Astrocyte (in vitro differentiated cells and primary cell): ENCODE measurements at regions not wholly inside any gene's neighbourhood (a gene's known extent, or its start where the extent isn't known, plus 50 kb on each side); places are given as distances from the start of the nearest gene placed in this dataset.

ENCODE experiments used
- DNase-seq: peaks from one replicate; pipeline ENCODE4 v3.0.0-alpha.2; 2010; ENCODE audit warnings: low read depth
- FAIRE-seq: peaks from 2 replicates; lab custom pipeline; 2011; peaks lifted over from hg19 to GRCh38; lab: Jason Lieb, UNC
- H2AFZ ChIP-seq: 2 replicates; pipeline ENCODE4 v1.6.0; 2012; ENCODE audit warnings: low read depth, low read length, inconsistent platforms
- H3K27ac ChIP-seq: 2 replicates; pipeline ENCODE4 v1.5.1; 2011; ENCODE audit warnings: low read depth, low read length, inconsistent platforms
- H3K27me3 ChIP-seq: 2 replicates; pipeline ENCODE4 v1.6.0; 2011; ENCODE audit warnings: low read length, inconsistent platforms; ENCODE audit not compliant: insufficient read depth
- H3K36me3 ChIP-seq: 2 replicates; pipeline ENCODE4 v1.5.1; 2011; ENCODE audit warnings: low read length, inconsistent platforms; ENCODE audit not compliant: insufficient read depth
- H3K4me1 ChIP-seq: 2 replicates; pipeline ENCODE4 v1.5.1; 2011; ENCODE audit warnings: low read length, inconsistent platforms; ENCODE audit not compliant: insufficient read depth
- H3K4me2 ChIP-seq: 2 replicates; pipeline ENCODE4 v1.6.0; 2012; ENCODE audit warnings: low read length, inconsistent platforms
- H3K4me3 ChIP-seq: 2 replicates; pipeline ENCODE4 v1.5.1; 2011; ENCODE audit warnings: low read depth, mild to moderate bottlenecking, low read length, inconsistent platforms; ENCODE audit not compliant: insufficient read depth
- H3K79me2 ChIP-seq: 2 replicates; pipeline ENCODE4 v1.6.0; 2012; ENCODE audit warnings: mild to moderate bottlenecking, low read length, inconsistent platforms; ENCODE audit not compliant: insufficient read depth
- H3K9ac ChIP-seq: 2 replicates; pipeline ENCODE4 v1.6.0; 2012; ENCODE audit warnings: mild to moderate bottlenecking, low read length, inconsistent platforms
- H3K9me3 ChIP-seq: 2 replicates; pipeline ENCODE4 v1.5.1; 2012; ENCODE audit warnings: low read depth, mild to moderate bottlenecking, low read length, inconsistent platforms; ENCODE audit not compliant: insufficient read depth
- H4K20me1 ChIP-seq: 2 replicates; pipeline ENCODE4 v1.6.0; 2012; ENCODE audit warnings: low read length, inconsistent platforms; ENCODE audit not compliant: insufficient read depth
- H3K27ac Mint-ChIP-seq: one replicate; pipeline ENCODE4 v1.8.0; 2021; ENCODE audit warnings: mild to moderate bottlenecking, mixed read lengths; ENCODE audit not compliant: unreplicated experiment
- H3K27me3 Mint-ChIP-seq: one replicate; pipeline ENCODE4 v1.8.0; 2021; ENCODE audit warnings: low read depth, mixed read lengths; ENCODE audit not compliant: unreplicated experiment
- H3K36me3 Mint-ChIP-seq: one replicate; pipeline ENCODE4 v1.8.0; 2021; ENCODE audit warnings: low read depth, mixed read lengths; ENCODE audit not compliant: unreplicated experiment
- H3K4me1 Mint-ChIP-seq: one replicate; pipeline ENCODE4 v1.8.0; 2021; ENCODE audit warnings: low read depth, mixed read lengths; ENCODE audit not compliant: unreplicated experiment
- H3K4me3 Mint-ChIP-seq: one replicate; pipeline ENCODE4 v1.8.0; 2021; ENCODE audit warnings: mild to moderate bottlenecking, moderate library complexity, mixed read lengths; ENCODE audit not compliant: unreplicated experiment
- H3K9me3 Mint-ChIP-seq: one replicate; pipeline ENCODE4 v1.8.0; 2021; ENCODE audit warnings: mild to moderate bottlenecking, mixed read lengths; ENCODE audit not compliant: unreplicated experiment
- CTCF ChIP-seq: IDR thresholded peaks from 2 replicates; pipeline ENCODE4 v1.5.1; 2011; ENCODE audit warnings: low read depth, mild to moderate bottlenecking, inconsistent platforms, low read length, moderate library complexity; ENCODE audit not compliant: insufficient read depth
- EZH2 ChIP-seq: IDR thresholded peaks from 2 replicates; pipeline ENCODE4 v1.6.1; 2012; ENCODE audit warnings: mild to moderate bottlenecking, low read length, inconsistent platforms; ENCODE audit not compliant: insufficient read depth

GRCh38 chr3:24981309-24981708, 446.8 kb upstream of the RARB start:
- DNase-seq, result no peak
- FAIRE-seq, result no peak
- no peak overlapping the region for H3K4me3 ChIP-seq
- peaks cover 5% of the 10 kb centered on the region for H3K9me3 Mint-ChIP-seq
- H4K20me1 ChIP-seq, result no peaks in the 10 kb centered on the region
- H3K36me3 ChIP-seq, result no peaks in the 10 kb centered on the region
- H3K79me2 ChIP-seq, result no peaks in the 10 kb centered on the region
- no peak overlapping the region for H3K4me3 Mint-ChIP-seq
- H3K4me1 ChIP-seq, result no peaks in the 10 kb centered on the region
- no peak overlapping the region for H3K4me2 ChIP-seq
- peaks cover 8% of the 10 kb centered on the region for H3K4me1 Mint-ChIP-seq
- H2AFZ ChIP-seq, result no peak overlapping the region
- no peak for TF ChIP-seq CTCF
- TF ChIP-seq EZH2, result no peak
- H3K27me3 ChIP-seq, result no peaks in the 10 kb centered on the region
- H3K27me3 Mint-ChIP-seq, result no peaks in the 10 kb centered on the region
- no peaks in the 10 kb centered on the region for H3K9me3 ChIP-seq
- no peak overlapping the region for H3K9ac ChIP-seq
- no peak overlapping the region for H3K27ac Mint-ChIP-seq
- H3K27ac ChIP-seq, result no peak overlapping the region
- H3K36me3 Mint-ChIP-seq, result no peaks in the 10 kb centered on the region

GRCh38 chr3:24981924-24982323, 446.1 kb upstream of the RARB start:
- no peak overlapping the region for H3K27ac Mint-ChIP-seq
- Histone ChIP-seq H4K20me1 (no peaks in the 10 kb centered on the region), H3K27ac (no peak overlapping the region), H2AFZ (no peak overlapping the region), H3K4me3 (no peak overlapping the region), H3K27me3 (no peaks in the 10 kb centered on the region), H3K9me3 (no peaks in the 10 kb centered on the region), H3K9ac (no peak overlapping the region), H3K79me2 (no peaks in the 10 kb centered on the region), H3K4me2 (no peak overlapping the region), H3K36me3 (no peaks in the 10 kb centered on the region), H3K4me1 (no peaks in the 10 kb centered on the region)
- H3K27me3 Mint-ChIP-seq, result no peaks in the 10 kb centered on the region
- H3K4me3 Mint-ChIP-seq, result no peak overlapping the region
- H3K9me3 Mint-ChIP-seq, result peaks cover 4% of the 10 kb centered on the region
- FAIRE-seq (no peak), DNase-seq (no peak)
- TF ChIP-seq EZH2 (no peak), CTCF (no peak)
- no peaks in the 10 kb centered on the region for H3K36me3 Mint-ChIP-seq
- peaks cover 8% of the 10 kb centered on the region for H3K4me1 Mint-ChIP-seq

- DNase-seq, result no peak
- Mint-ChIP-seq H3K36me3 (no peaks in the 10 kb centered on the region), H3K9me3 (peaks cover 4% of the 10 kb centered on the region), H3K4me3 (no peak overlapping the region), H3K27ac (no peak overlapping the region), H3K4me1 (peaks cover 8% of the 10 kb centered on the region), H3K27me3 (no peaks in the 10 kb centered on the region)
- no peaks in the 10 kb centered on the region for H4K20me1 ChIP-seq
- no peak overlapping the region for H3K4me3 ChIP-seq
- no peaks in the 10 kb centered on the region for H3K4me1 ChIP-seq
- no peak overlapping the region for H3K4me2 ChIP-seq
- TF ChIP-seq EZH2, result no peak
- no peak for TF ChIP-seq CTCF
- no peaks in the 10 kb centered on the region for H3K79me2 ChIP-seq
- no peak overlapping the region for H3K9ac ChIP-seq
- no peak for FAIRE-seq
- no peaks in the 10 kb centered on the region for H3K36me3 ChIP-seq
- no peaks in the 10 kb centered on the region for H3K9me3 ChIP-seq
- H3K27ac ChIP-seq, result no peak overlapping the region
- no peak overlapping the region for H2AFZ ChIP-seq
- no peaks in the 10 kb centered on the region for H3K27me3 ChIP-seq
These were observed 442.4 kb upstream of the RARB start for GRCh38 chr3:24985668-24986067.
